A549 (cell line): ENCODE measurements at regions not wholly inside any gene's neighbourhood (a gene's known extent, or its start where the extent isn't known, plus 50 kb on each side); places are given as distances from the start of the nearest gene placed in this dataset.

ENCODE experiments used
- ATAC-seq, 2 experiments: fragments of 200-7000 bp in 1 of 2; fragments of >200 bp in 1 of 2; cut with Nextera tagmentation in 1 of 2; cut with Tn5 transposase in 1 of 2; 3 replicates each; pipeline versions ENCODE4 v1.8.0 to v1.9.1; 2018 to 2020; ENCODE audit warnings: mild to moderate bottlenecking in 1 of 2, moderate library complexity in 1 of 2
- CTCF ChIA-PET: fragments of 300-600 bp; sonication (Branson Sonifier 250); formaldehyde crosslinking; extraction: SDS; loops from one replicate; lab custom pipeline; 2021; ENCODE audit warnings: antibody characterized with exemption, inconsistent platforms; lab: Yijun Ruan, JAX
- POLR2A ChIA-PET: fragments of 350-600 bp; formaldehyde crosslinking; extraction: SDS; loops from one replicate; lab custom pipeline; 2021; ENCODE audit warnings: antibody characterized with exemption, inconsistent platforms; lab: Yijun Ruan, JAX
- DNase-seq, 2 experiments: peaks; one replicate each; pipeline versions ENCODE4 v3.0.0 to v3.0.0-alpha.2; 2011 to 2016; ENCODE audit warnings: low read depth in 1 of 2, low spot score in 1 of 2
- FAIRE-seq: peaks from 2 replicates; lab custom pipeline; 2011; peaks lifted over from hg19 to GRCh38; lab: Jason Lieb, UNC
- H3K27ac ChIP-seq, 2 experiments: fragments of >200 bp; sonication (Bioruptor Twin); formaldehyde crosslinking; 3 replicates each; pipeline ENCODE4 v1.5.1; 2016 to 2017
- H3K4me1 ChIP-seq: fragments of >200 bp; sonication (Bioruptor Twin); formaldehyde crosslinking; 3 replicates; pipeline ENCODE4 v1.6.1; 2016
- H3K4me2 ChIP-seq: fragments of >200 bp; sonication (Bioruptor Twin); formaldehyde crosslinking; 3 replicates; pipeline ENCODE4 v1.6.1; 2016
- H3K4me3 ChIP-seq: fragments of >200 bp; sonication (Bioruptor Twin); formaldehyde crosslinking; 3 replicates; pipeline ENCODE4 v1.5.1; 2016
- H3K9me3 ChIP-seq: fragments of >200 bp; sonication (Bioruptor Twin); formaldehyde crosslinking; 3 replicates; pipeline ENCODE4 v1.6.1; 2016
- BCL3 ChIP-seq: fragments of >200 bp; sonication (Bioruptor Twin); formaldehyde crosslinking; IDR thresholded peaks from 3 replicates; pipeline ENCODE4 v1.6.1; 2016
- CBX2 ChIP-seq: fragments of 200-600 bp; sonication (generic); IDR thresholded peaks from 2 replicates; pipeline ENCODE4 v1.6.1; 2016; ENCODE audit warnings: low read depth, mild to moderate bottlenecking, borderline replicate concordance
- CEBPB ChIP-seq, 2 experiments: fragments of >200 bp in 1 of 2; sonication (Bioruptor Twin) in 1 of 2; formaldehyde crosslinking in 1 of 2; IDR thresholded peaks; 2 replicates each; pipeline ENCODE4 v1.6.1; 2012 to 2016
- CHD4 ChIP-seq: fragments of 200-600 bp; sonication (generic); IDR thresholded peaks from 2 replicates; pipeline ENCODE4 v1.6.1; 2016; ENCODE audit warnings: antibody characterized with exemption, mild to moderate bottlenecking, borderline replicate concordance
- FOSB ChIP-seq: fragments of 250-450 bp; sonication (Bioruptor Pico); IDR thresholded peaks from 2 replicates; pipeline ENCODE4 v1.5.0; 2020; ENCODE audit warnings: mild to moderate bottlenecking, moderate library complexity
- FOSL2 ChIP-seq, 2 experiments: fragments of 450-650 bp in 1 of 2; fragments of >200 bp in 1 of 2; sonication (Bioruptor Twin) in 1 of 2; formaldehyde crosslinking; IDR thresholded peaks; 2 replicates each; pipeline versions ENCODE4 v1.5.0 to v1.6.1; 2016 to 2020; ENCODE audit warnings: mild to moderate bottlenecking in 1 of 2, moderate library complexity in 1 of 2
- GATA3 ChIP-seq: IDR thresholded peaks from 2 replicates; pipeline ENCODE4 v1.6.1; 2012; ENCODE audit warnings: borderline replicate concordance
- HES2 ChIP-seq: fragments of >200 bp; sonication (Bioruptor Twin); formaldehyde crosslinking; IDR thresholded peaks from 2 replicates; pipeline ENCODE4 v1.6.1; 2016
- HEYL ChIP-seq: fragments of 250-450 bp; sonication (Bioruptor Pico); IDR thresholded peaks from 2 replicates; pipeline ENCODE4 v1.8.0; 2021; ENCODE audit warnings: mild to moderate bottlenecking, moderate library complexity
- HMGXB4 ChIP-seq: fragments of 250-450 bp; sonication (Bioruptor Pico); IDR thresholded peaks from 2 replicates; pipeline ENCODE4 v1.5.0; 2021; ENCODE audit warnings: mild to moderate bottlenecking, moderate library complexity, borderline replicate concordance
- JUNB ChIP-seq: fragments of >200 bp; sonication (Bioruptor Twin); formaldehyde crosslinking; IDR thresholded peaks from 2 replicates; pipeline ENCODE4 v1.6.1; 2016
- MAFK ChIP-seq: fragments of 450-650 bp; IDR thresholded peaks from 2 replicates; pipeline ENCODE4 v1.6.1; 2014; ENCODE audit not compliant: partially characterized antibody
- MAX ChIP-seq: IDR thresholded peaks from 2 replicates; pipeline ENCODE4 v1.6.1; 2012
- MAZ ChIP-seq: fragments of 150-350 bp; IDR thresholded peaks from 2 replicates; pipeline ENCODE4 v1.6.1; 2014; ENCODE audit warnings: antibody characterized with exemption, low read depth, low read length, borderline replicate concordance
- NR3C1 ChIP-seq: fragments of >200 bp; sonication (Bioruptor Twin); formaldehyde crosslinking; IDR thresholded peaks from 3 replicates; pipeline ENCODE4 v1.6.1; 2017
- POLR2A ChIP-seq: IDR thresholded peaks from 2 replicates; pipeline ENCODE4 v1.6.1; 2012; ENCODE audit warnings: mild to moderate bottlenecking, low read length
- POLR2AphosphoS2 ChIP-seq: conservative IDR thresholded peaks from 2 replicates; pipeline ENCODE4 v1.6.1; 2012; ENCODE audit warnings: low read length, improper control_type of control experiment, inconsistent platforms
- RAD21 ChIP-seq, 2 experiments: fragments of >200 bp in 1 of 2; sonication (Bioruptor Twin) in 1 of 2; formaldehyde crosslinking in 1 of 2; IDR thresholded peaks in 1 of 2; conservative IDR thresholded peaks in 1 of 2; 2 replicates in 1 of 2; 3 replicates in 1 of 2; pipeline ENCODE4 v1.6.1; 2012 to 2018; ENCODE audit warnings: inconsistent platforms in 1 of 2
- RNF2 ChIP-seq: fragments of 200-600 bp; sonication (generic); IDR thresholded peaks from 2 replicates; pipeline ENCODE4 v1.6.1; 2016; ENCODE audit warnings: low read depth, mild to moderate bottlenecking, antibody characterized with exemption, moderate library complexity, borderline replicate concordance
- ZC3H11A ChIP-seq: fragments of 450-650 bp; IDR thresholded peaks from 2 replicates; pipeline ENCODE4 v1.6.1; 2014; ENCODE audit warnings: antibody characterized with exemption, mild to moderate bottlenecking
- ZNF302 ChIP-seq: fragments of 250-450 bp; sonication (Bioruptor Pico); IDR thresholded peaks from 2 replicates; pipeline ENCODE4 v1.9.0; 2021; ENCODE audit warnings: inconsistent platforms, mild to moderate bottlenecking, moderate library complexity
- ZSCAN20 ChIP-seq: fragments of 250-450 bp; sonication (Bioruptor Pico); IDR thresholded peaks from 2 replicates; pipeline ENCODE4 v1.8.0; 2022; ENCODE audit warnings: mild to moderate bottlenecking, moderate library complexity
- WGBS: methylation state at CpG from one replicate; pipeline ENCODE4 v1.1.6; 2017; ENCODE audit errors: missing lambda C conversion rate; 5-methylcytosine and 5-hydroxymethylcytosine counted together
- TF ChIP-seq, protein P1 (sequence below): fragments of 250-450 bp; sonication (Bioruptor Pico); IDR thresholded peaks from 2 replicates; pipeline ENCODE4 v1.5.0; 2020; ENCODE audit warnings: low read depth, mild to moderate bottlenecking, moderate library complexity
- TF ChIP-seq, protein P2 (sequence below): IDR thresholded peaks from 2 replicates; pipeline ENCODE4 v1.6.1; 2012; ENCODE audit warnings: low read depth, borderline replicate concordance
- TF ChIP-seq, protein P3 (sequence below): fragments of 450-650 bp; IDR thresholded peaks from 2 replicates; pipeline ENCODE4 v1.6.1; 2014; ENCODE audit warnings: antibody characterized with exemption

DNA sequence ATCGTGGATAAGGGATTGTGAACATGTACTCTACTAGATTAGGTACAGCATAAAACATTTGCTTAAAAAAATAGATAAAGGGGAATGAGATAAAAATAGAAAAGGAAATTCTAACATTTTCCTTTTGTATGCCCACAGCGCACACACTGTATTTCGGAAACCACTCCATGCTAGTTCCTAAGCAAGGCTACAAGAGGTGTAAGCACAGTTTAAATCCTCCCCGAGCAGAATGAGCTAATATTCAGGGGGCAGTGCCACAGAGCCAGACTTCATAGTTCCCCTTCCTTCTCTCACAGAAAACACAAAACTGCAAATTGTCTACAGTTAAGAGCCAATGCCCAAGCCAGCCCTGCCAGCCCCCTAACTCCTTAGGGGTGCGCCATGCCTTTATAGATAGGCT, 159.4 kb downstream of the ZNF281 start:
- FAIRE-seq (no peak), DNase-seq (no peak), ATAC-seq (no peak)
- WGBS = 87% methylated on average over 5 of the region's 5 CpGs
- H3K4me3 ChIP-seq = no peak overlapping the region
- TF ChIP-seq RNF2 (no peak), RAD21 (conservative IDR thresholded peaks at IDR 0.05 in 1 of 2, IDR thresholded peaks at IDR 0.05 in 1 of 2) (no peak), POLR2AphosphoS2 (no peak), HEYL (CRISPR knock-in tag) (no peak), CHD4 (no peak)
- no peaks in the 10 kb centered on the region for H3K9me3 ChIP-seq
- no peaks in the 10 kb centered on the region for H3K4me1 ChIP-seq
- ChIA-PET POLR2A (no interaction called here), CTCF (interaction anchor here (0.6 to 1.1 kb wide), 2 partner anchors 45 to 964 kb away, joined by 3 read pairs; no protein-coding TSS in a partner anchor)
- H3K27ac ChIP-seq = no peak overlapping the region
- H3K4me2 ChIP-seq = no peak overlapping the region

- TF ChIP-seq FOSB (CRISPR knock-in tag) = no peak
- TF ChIP-seq, protein P1, sequence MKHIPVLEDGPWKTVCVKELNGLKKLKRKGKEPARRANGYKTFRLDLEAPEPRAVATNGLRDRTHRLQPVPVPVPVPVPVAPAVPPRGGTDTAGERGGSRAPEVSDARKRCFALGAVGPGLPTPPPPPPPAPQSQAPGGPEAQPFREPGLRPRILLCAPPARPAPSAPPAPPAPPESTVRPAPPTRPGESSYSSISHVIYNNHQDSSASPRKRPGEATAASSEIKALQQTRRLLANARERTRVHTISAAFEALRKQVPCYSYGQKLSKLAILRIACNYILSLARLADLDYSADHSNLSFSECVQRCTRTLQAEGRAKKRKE (CRISPR knock-in tag) = no peak
- TF ChIP-seq, protein P2, sequence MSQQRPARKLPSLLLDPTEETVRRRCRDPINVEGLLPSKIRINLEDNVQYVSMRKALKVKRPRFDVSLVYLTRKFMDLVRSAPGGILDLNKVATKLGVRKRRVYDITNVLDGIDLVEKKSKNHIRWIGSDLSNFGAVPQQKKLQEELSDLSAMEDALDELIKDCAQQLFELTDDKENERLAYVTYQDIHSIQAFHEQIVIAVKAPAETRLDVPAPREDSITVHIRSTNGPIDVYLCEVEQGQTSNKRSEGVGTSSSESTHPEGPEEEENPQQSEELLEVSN = no peak
- TF ChIP-seq ZSCAN20 (CRISPR knock-in tag) = no peak
- TF ChIP-seq BCL3 = no peak
- no peak for TF ChIP-seq ZNF302
- TF ChIP-seq CBX2 = no peak
- Histone ChIP-seq H3K27ac (no peak overlapping the region), H3K9me3 (no peaks in the 10 kb centered on the region), H3K4me3 (no peak overlapping the region), H3K4me1 (no peaks in the 10 kb centered on the region), H3K4me2 (no peak overlapping the region)
- DNase-seq = no peak
- no peak for FAIRE-seq
- ATAC-seq = no peak
- ChIA-PET POLR2A (no interaction called here), CTCF (interaction anchor here (0.6 kb wide), 1 partner anchor 186 kb away, joined by 3 read pairs; no protein-coding TSS in a partner anchor)
- WGBS = 85% methylated on average over 8 of the region's 8 CpGs
Measured at GRCh38 chr1:200248541-200248940, 161.3 kb downstream of the ZNF281 start.

DNA sequence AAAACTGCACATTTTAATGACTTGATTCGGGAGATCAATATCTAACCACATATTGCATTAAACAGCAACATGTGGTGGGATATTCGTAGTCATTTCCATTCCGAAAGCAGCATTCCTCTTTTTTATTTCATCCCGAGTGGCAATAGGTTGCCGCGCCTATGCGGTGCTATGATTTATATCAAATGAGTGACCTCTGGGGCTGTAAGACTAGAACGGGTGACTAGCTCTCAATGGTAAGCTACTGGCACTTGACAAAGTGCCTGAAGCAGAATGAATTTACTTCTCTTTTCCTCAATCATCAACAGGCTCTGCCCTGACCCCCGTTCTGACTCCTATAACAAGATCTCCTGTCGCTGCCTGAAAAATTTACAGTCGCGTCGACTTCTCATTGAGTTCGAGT, 162.3 kb downstream of the ZNF281 start:
- WGBS = 91% methylated on average over 14 of the region's 14 CpGs
- no peak for TF ChIP-seq MAFK
- no peak for TF ChIP-seq CHD4
- no peak for TF ChIP-seq NR3C1
- no peak for TF ChIP-seq POLR2A
- TF ChIP-seq MAZ = no peak
- no peak for TF ChIP-seq ZC3H11A
- no peak for TF ChIP-seq POLR2AphosphoS2
- TF ChIP-seq FOSB (CRISPR knock-in tag) = no peak
- no peak for TF ChIP-seq FOSL2 (IDR thresholded peaks at IDR 0.05)
- no peak for TF ChIP-seq FOSL2 (CRISPR knock-in tag; IDR thresholded peaks at IDR 0.05)
- no peak for TF ChIP-seq BCL3
- TF ChIP-seq, protein P3, sequence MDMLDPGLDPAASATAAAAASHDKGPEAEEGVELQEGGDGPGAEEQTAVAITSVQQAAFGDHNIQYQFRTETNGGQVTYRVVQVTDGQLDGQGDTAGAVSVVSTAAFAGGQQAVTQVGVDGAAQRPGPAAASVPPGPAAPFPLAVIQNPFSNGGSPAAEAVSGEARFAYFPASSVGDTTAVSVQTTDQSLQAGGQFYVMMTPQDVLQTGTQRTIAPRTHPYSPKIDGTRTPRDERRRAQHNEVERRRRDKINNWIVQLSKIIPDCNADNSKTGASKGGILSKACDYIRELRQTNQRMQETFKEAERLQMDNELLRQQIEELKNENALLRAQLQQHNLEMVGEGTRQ = no peak
- no peak for TF ChIP-seq HMGXB4
- no peak for TF ChIP-seq CEBPB (IDR thresholded peaks at IDR 0.05)
- no peak for TF ChIP-seq HES2
- no peak for TF ChIP-seq MAX
- TF ChIP-seq GATA3 = no peak
- no peak for TF ChIP-seq JUNB
- TF ChIP-seq, protein P2 = no peak
- no peaks in the 10 kb centered on the region for H3K9me3 ChIP-seq
- DNase-seq = no peak
- FAIRE-seq = no peak
- ChIA-PET CTCF (no interaction called here), POLR2A (no interaction called here)
- H3K4me2 ChIP-seq = no peak overlapping the region
- no peak for ATAC-seq
- no peak overlapping the region for H3K4me3 ChIP-seq
- H3K27ac ChIP-seq = no peak overlapping the region
- H3K4me1 ChIP-seq = no peaks in the 10 kb centered on the region
